Vagina (tissue), 2 donors: ENCODE measurements at regions not wholly inside any gene's neighbourhood (a gene's known extent, or its start where the extent isn't known, plus 50 kb on each side); places are given as distances from the start of the nearest gene placed in this dataset.

Source experiments
- DNase-seq, 2 donors: peaks; one replicate each; pipeline ENCODE4 v3.0.0-alpha.2; 2017; ENCODE audit errors: extremely low spot score in 2 of 2
- H3K27ac ChIP-seq: fragments of 200-600 bp; sonication (generic); one replicate; pipeline ENCODE4 v1.5.1; 2019
- H3K27me3 ChIP-seq: fragments of 200-600 bp; sonication (generic); one replicate; pipeline ENCODE4 v1.5.1; 2019
- H3K36me3 ChIP-seq, 2 donors: fragments of 200-600 bp; sonication (generic); one replicate each; pipeline ENCODE4 v1.5.1; 2017 to 2019
- H3K4me1 ChIP-seq: fragments of 200-600 bp; sonication (generic); one replicate; pipeline ENCODE4 v1.5.1; 2019
- H3K4me3 ChIP-seq, 2 donors: fragments of 200-600 bp; sonication (generic); 1 replicate in 1 of 2; 2 replicates in 1 of 2; pipeline ENCODE4 v1.5.1; 2016 to 2019
- H3K9me3 ChIP-seq: fragments of 200-600 bp; sonication (generic); one replicate; pipeline ENCODE4 v1.5.1; 2019
- CTCF ChIP-seq, 3 experiments: fragments of 450-650 bp in 2 of 3; fragments of 200-600 bp in 1 of 3; sonication (generic) in 1 of 3; IDR thresholded peaks; one replicate each; pipeline ENCODE4 v1.5.1; 2017 to 2019; ENCODE audit warnings: antibody characterized with exemption in 3 of 3, mild to moderate bottlenecking in 2 of 3, moderate library complexity in 2 of 3
- POLR2A ChIP-seq, 2 donors: fragments of 450-650 bp; IDR thresholded peaks; one replicate each; pipeline ENCODE4 v1.6.1; 2017; ENCODE audit warnings: antibody characterized with exemption in 2 of 2, mild to moderate bottlenecking in 2 of 2, moderate library complexity in 2 of 2
- POLR2AphosphoS5 ChIP-seq, 2 donors: sonication (generic); formaldehyde crosslinking; IDR thresholded peaks; one replicate each; pipeline ENCODE4 v1.9.0; 2017; ENCODE audit warnings: antibody characterized with exemption in 2 of 2, mild to moderate bottlenecking in 2 of 2, low read depth in 1 of 2; ENCODE audit not compliant: insufficient read depth in 1 of 2
- intact Hi-C: fragments of 100-400 bp; cut with DNase I; formaldehyde crosslinking; loops from one replicate; pipeline ENCODE4 v1.15.1; 2023

- Histone ChIP-seq H3K9me3 (no peaks in the 10 kb centered on the region), H3K27ac (no peak overlapping the region), H3K4me1 (no peaks in the 10 kb centered on the region), H3K4me3 (no peak overlapping the region), H3K36me3 (no peaks in the 10 kb centered on the region), H3K27me3 (no peaks in the 10 kb centered on the region)
- TF ChIP-seq CTCF (IDR thresholded peaks at IDR 0.05) (no peak), POLR2A (IDR thresholded peaks at IDR 0.05) (no peak)
- no peak for DNase-seq
- intact Hi-C loops, result no loop called here
Observed at GRCh38 chr6:119894811-119895210, 545.2 kb upstream of the MAN1A1 start.

- H3K36me3 ChIP-seq, result no peaks in the 10 kb centered on the region
- no peaks in the 10 kb centered on the region for H3K9me3 ChIP-seq
- H3K27me3 ChIP-seq, result no peaks in the 10 kb centered on the region
- no peak overlapping the region for H3K27ac ChIP-seq
- DNase-seq, result no peak
- intact Hi-C loops, result no loop called here
- no peak overlapping the region for H3K4me3 ChIP-seq
- no peak for TF ChIP-seq POLR2AphosphoS5 (IDR thresholded peaks at IDR 0.05; ENCODE audit: insufficient read depth in 1 of 2, low read depth in 1 of 2)
- no peak for TF ChIP-seq POLR2A (IDR thresholded peaks at IDR 0.05)
- TF ChIP-seq CTCF (IDR thresholded peaks at IDR 0.05), result no peak
- H3K4me1 ChIP-seq, result no peaks in the 10 kb centered on the region
Observed at GRCh38 chr6:119891644-119892043, 542.1 kb upstream of the MAN1A1 start.

- H3K4me1 ChIP-seq, result no peaks in the 10 kb centered on the region
- H3K27ac ChIP-seq, result no peak overlapping the region
- no peak overlapping the region for H3K4me3 ChIP-seq
- intact Hi-C loops, result no loop called here
- no peaks in the 10 kb centered on the region for H3K36me3 ChIP-seq
- TF ChIP-seq POLR2A (IDR thresholded peaks at IDR 0.05) (no peak), CTCF (IDR thresholded peaks at IDR 0.05) (no peak), POLR2AphosphoS5 (IDR thresholded peaks at IDR 0.05; ENCODE audit: insufficient read depth in 1 of 2, low read depth in 1 of 2) (no peak)
- DNase-seq, result no peak
- H3K27me3 ChIP-seq, result no peaks in the 10 kb centered on the region
- no peaks in the 10 kb centered on the region for H3K9me3 ChIP-seq
Observed at GRCh38 chr6:119891206-119891605, 541.6 kb upstream of the MAN1A1 start.

- no peaks in the 10 kb centered on the region for H3K36me3 ChIP-seq
- H3K4me3 ChIP-seq, result no peak overlapping the region
- no peaks in the 10 kb centered on the region for H3K9me3 ChIP-seq
- no peak overlapping the region for H3K27ac ChIP-seq
- TF ChIP-seq POLR2AphosphoS5 (IDR thresholded peaks at IDR 0.05; ENCODE audit: insufficient read depth in 1 of 2, low read depth in 1 of 2), result no peak
- TF ChIP-seq CTCF (IDR thresholded peaks at IDR 0.05), result no peak
- TF ChIP-seq POLR2A (IDR thresholded peaks at IDR 0.05), result no peak
- intact Hi-C loops, result no loop called here
- H3K27me3 ChIP-seq, result no peaks in the 10 kb centered on the region
- no peaks in the 10 kb centered on the region for H3K4me1 ChIP-seq
- DNase-seq, result no peak
Observed at GRCh38 chr6:119890470-119890869, 540.9 kb upstream of the MAN1A1 start.

GRCh38 chr6:119887666-119888065 lies 538.1 kb upstream of the MAN1A1 start:
- no peak for TF ChIP-seq POLR2A (IDR thresholded peaks at IDR 0.05)
- no peak for TF ChIP-seq CTCF (IDR thresholded peaks at IDR 0.05)
- no peak for TF ChIP-seq POLR2AphosphoS5 (IDR thresholded peaks at IDR 0.05; ENCODE audit: insufficient read depth in 1 of 2, low read depth in 1 of 2)
- intact Hi-C loops, result no loop called here

More at GRCh38 chr6:119887666-119888065, 538.1 kb upstream of the MAN1A1 start:
- Histone ChIP-seq H3K4me3 (no peak overlapping the region), H3K4me1 (no peaks in the 10 kb centered on the region), H3K36me3 (no peaks in the 10 kb centered on the region), H3K27me3 (no peaks in the 10 kb centered on the region), H3K27ac (no peak overlapping the region), H3K9me3 (no peaks in the 10 kb centered on the region)
- no peak for DNase-seq
